ENCODE measurements at regions not wholly inside any gene's neighbourhood (a gene's known extent, or its start where the extent isn't known, plus 50 kb on each side); places are given as distances from the start of the nearest gene placed in this dataset.

- TF ChIP-seq TAF1 (IDR thresholded peaks at IDR 0.05; ENCODE audit: low read depth) (no peak), TCF12 (IDR thresholded peaks at IDR 0.05; ENCODE audit: low read depth) (no peak), TEAD4 (IDR thresholded peaks at IDR 0.05) (no peak)
These were observed 283.9 kb downstream of the GADD45G start for GRCh38 chr9:89888677-89889076.

- TF ChIP-seq USF1 (IDR thresholded peaks at IDR 0.05) (no peak), TCF12 (IDR thresholded peaks at IDR 0.05; ENCODE audit: low read depth) (no peak), CREB1 (IDR thresholded peaks at IDR 0.05; ENCODE audit: low read depth) (no peak), REST (IDR thresholded peaks at IDR 0.05; ENCODE audit: low read depth) (no peak), TEAD4 (IDR thresholded peaks at IDR 0.05) (no peak), EP300 (IDR thresholded peaks at IDR 0.05; ENCODE audit: borderline replicate concordance) (no peak), NFIC (IDR thresholded peaks at IDR 0.05) (no peak), ZBTB7A (IDR thresholded peaks at IDR 0.05; ENCODE audit: low read depth) (no peak), YY1 (IDR thresholded peaks at IDR 0.05; ENCODE audit: low read depth) (no peak), MAX (IDR thresholded peaks at IDR 0.05) (no peak), EGR1 (IDR thresholded peaks at IDR 0.05) (no peak), RAD21 (IDR thresholded peaks at IDR 0.05; ENCODE audit: low read depth) (no peak), CEBPB (IDR thresholded peaks at IDR 0.05) (no peak), FOXM1 (IDR thresholded peaks at IDR 0.05; ENCODE audit: borderline replicate concordance, low read depth) (no peak)
These were observed 285.1 kb downstream of the GADD45G start for GRCh38 chr9:89889865-89890264.

- TF ChIP-seq REST (IDR thresholded peaks at IDR 0.05; ENCODE audit: low read depth): no peak
- no peak for TF ChIP-seq RAD21 (IDR thresholded peaks at IDR 0.05; ENCODE audit: low read depth)
- no peak for TF ChIP-seq TAF1 (IDR thresholded peaks at IDR 0.05; ENCODE audit: low read depth)
- no peak for TF ChIP-seq CREB1 (IDR thresholded peaks at IDR 0.05; ENCODE audit: low read depth)
- TF ChIP-seq TCF12 (IDR thresholded peaks at IDR 0.05; ENCODE audit: low read depth): no peak
- TF ChIP-seq YY1 (IDR thresholded peaks at IDR 0.05; ENCODE audit: low read depth): no peak
These were observed 285.6 kb downstream of the GADD45G start for GRCh38 chr9:89890326-89890980.

- TF ChIP-seq YY1 (IDR thresholded peaks at IDR 0.05; ENCODE audit: low read depth) (no peak), NFIC (IDR thresholded peaks at IDR 0.05) (no peak), CREB1 (IDR thresholded peaks at IDR 0.05; ENCODE audit: low read depth) (no peak), USF1 (IDR thresholded peaks at IDR 0.05) (no peak), TEAD4 (IDR thresholded peaks at IDR 0.05) (no peak), FOXM1 (IDR thresholded peaks at IDR 0.05; ENCODE audit: borderline replicate concordance, low read depth) (no peak), REST (IDR thresholded peaks at IDR 0.05; ENCODE audit: low read depth) (no peak), CEBPB (IDR thresholded peaks at IDR 0.05) (no peak), TAF1 (IDR thresholded peaks at IDR 0.05; ENCODE audit: low read depth) (no peak)
These were observed 286.4 kb downstream of the GADD45G start for GRCh38 chr9:89891221-89891590.

- TF ChIP-seq EGR1 (IDR thresholded peaks at IDR 0.05) (no peak), EP300 (IDR thresholded peaks at IDR 0.05; ENCODE audit: borderline replicate concordance) (no peak), TCF12 (IDR thresholded peaks at IDR 0.05; ENCODE audit: low read depth) (no peak), ZBTB7A (IDR thresholded peaks at IDR 0.05; ENCODE audit: low read depth) (no peak), NFIC (IDR thresholded peaks at IDR 0.05) (no peak), REST (IDR thresholded peaks at IDR 0.05; ENCODE audit: low read depth) (no peak), TAF1 (IDR thresholded peaks at IDR 0.05; ENCODE audit: low read depth) (no peak), FOXM1 (IDR thresholded peaks at IDR 0.05; ENCODE audit: borderline replicate concordance, low read depth) (no peak), USF1 (IDR thresholded peaks at IDR 0.05) (no peak), CREB1 (IDR thresholded peaks at IDR 0.05; ENCODE audit: low read depth) (no peak), RAD21 (IDR thresholded peaks at IDR 0.05; ENCODE audit: low read depth) (no peak), YY1 (IDR thresholded peaks at IDR 0.05; ENCODE audit: low read depth) (no peak), TEAD4 (IDR thresholded peaks at IDR 0.05) (no peak), MAX (IDR thresholded peaks at IDR 0.05) (no peak), CEBPB (IDR thresholded peaks at IDR 0.05) (no peak)
These were observed 286.9 kb downstream of the GADD45G start for GRCh38 chr9:89891591-89892304.
